IPS-15b (cell line): ENCODE measurements at regions not wholly inside any gene's neighbourhood (a gene's known extent, or its start where the extent isn't known, plus 50 kb on each side); places are given as distances from the start of the nearest gene placed in this dataset.

Experiments
- H3K27me3 ChIP-seq: one replicate; pipeline ENCODE4 v1.6.1; 2013; ENCODE audit warnings: low read length; ENCODE audit not compliant: control insufficient read depth, insufficient read depth
- H3K36me3 ChIP-seq: one replicate; pipeline ENCODE4 v1.6.1; 2013; ENCODE audit warnings: low read length; ENCODE audit not compliant: control insufficient read depth, insufficient read depth
- H3K4me1 ChIP-seq: one replicate; pipeline ENCODE4 v1.6.1; 2013; ENCODE audit warnings: mild to moderate bottlenecking, low read length; ENCODE audit not compliant: control insufficient read depth, insufficient read depth
- H3K4me3 ChIP-seq: one replicate; pipeline ENCODE4 v1.5.1; 2013; ENCODE audit warnings: low read depth, low read length
- H3K9ac ChIP-seq: one replicate; pipeline ENCODE4 v1.6.1; 2013; ENCODE audit warnings: low read depth, mild to moderate bottlenecking, low read length
- H3K9me3 ChIP-seq: one replicate; pipeline ENCODE4 v1.6.1; 2013; ENCODE audit warnings: mild to moderate bottlenecking, low read length; ENCODE audit not compliant: control insufficient read depth, insufficient read depth

DNA sequence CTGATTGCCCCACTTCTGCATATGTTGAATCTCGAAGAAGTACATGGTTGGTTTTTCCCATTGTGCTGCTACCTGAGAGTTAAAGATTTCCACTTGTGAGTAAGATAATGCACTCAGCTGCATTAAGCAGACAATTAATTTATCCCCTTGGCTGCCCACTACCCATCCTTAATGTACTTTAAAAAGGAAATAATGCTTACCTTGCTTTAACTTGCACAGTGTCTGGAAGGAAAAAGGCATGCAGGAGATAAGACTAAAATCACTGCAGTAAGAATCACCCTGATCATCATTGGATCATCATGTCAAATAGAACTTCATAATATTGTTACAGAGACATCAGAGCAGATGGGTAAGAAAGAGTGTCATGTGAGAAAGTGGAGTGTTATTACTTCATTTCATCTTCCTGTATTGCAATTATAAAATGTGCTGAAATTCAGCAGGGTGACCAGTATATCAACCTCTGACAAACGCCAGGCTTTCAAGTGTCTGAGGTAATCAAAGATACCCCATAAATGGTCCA is 207.3 kb upstream of the PIK3C3 start:
- no peaks in the 10 kb centered on the region for H3K27me3 ChIP-seq
- no peaks in the 10 kb centered on the region for H3K36me3 ChIP-seq
- H3K4me3 ChIP-seq = no peak overlapping the region
- peaks cover 14% of the 10 kb centered on the region for H3K4me1 ChIP-seq
- no peak overlapping the region for H3K9ac ChIP-seq
- no peaks in the 10 kb centered on the region for H3K9me3 ChIP-seq

DNA sequence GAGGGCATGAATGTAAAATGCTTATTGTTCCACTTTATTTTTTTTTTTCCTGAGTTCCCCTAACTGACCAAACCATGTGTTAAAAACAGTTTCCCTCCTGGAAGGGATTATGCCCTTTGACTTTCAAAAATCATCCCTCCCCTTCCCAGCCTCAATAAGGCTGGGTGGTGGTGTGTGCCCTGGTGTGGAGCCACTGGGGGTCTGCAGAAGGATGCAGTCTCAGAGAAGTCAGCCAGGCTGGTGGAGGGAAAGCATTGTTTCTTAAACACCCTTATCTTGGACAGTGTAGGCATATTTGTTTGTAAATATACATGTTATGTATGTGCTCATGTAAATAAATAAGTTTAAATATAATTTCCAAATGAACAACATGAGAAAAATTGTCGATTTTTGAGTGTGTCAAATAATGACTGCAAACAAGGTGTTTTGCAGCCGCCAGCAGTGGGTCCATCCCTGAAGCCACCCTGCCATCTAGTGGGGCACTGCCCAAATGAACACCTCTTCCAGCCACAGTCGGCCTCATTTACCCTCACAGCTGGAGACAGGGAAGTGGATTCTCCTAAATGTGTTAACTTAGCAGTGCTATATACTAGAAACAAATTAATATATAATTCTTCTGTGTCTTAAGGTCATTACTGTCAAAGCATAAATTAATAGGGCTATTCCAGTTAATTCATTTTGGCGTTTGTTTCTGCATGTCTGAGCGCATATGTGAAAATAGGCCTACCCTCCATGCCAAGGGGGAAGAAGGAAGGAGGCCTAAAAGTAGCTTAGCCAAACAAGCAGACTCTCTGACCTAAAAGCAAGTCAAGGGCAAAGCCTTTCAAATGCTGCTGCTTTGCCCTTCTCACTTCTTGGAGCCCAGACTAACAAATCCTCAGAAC is 209.6 kb upstream of the PIK3C3 start:
- no peaks in the 10 kb centered on the region for H3K27me3 ChIP-seq
- H3K9ac ChIP-seq = no peak overlapping the region
- H3K4me3 ChIP-seq = no peak overlapping the region
- no peaks in the 10 kb centered on the region for H3K36me3 ChIP-seq
- H3K9me3 ChIP-seq = no peaks in the 10 kb centered on the region
- peaks cover 14% of the 10 kb centered on the region for H3K4me1 ChIP-seq

DNA sequence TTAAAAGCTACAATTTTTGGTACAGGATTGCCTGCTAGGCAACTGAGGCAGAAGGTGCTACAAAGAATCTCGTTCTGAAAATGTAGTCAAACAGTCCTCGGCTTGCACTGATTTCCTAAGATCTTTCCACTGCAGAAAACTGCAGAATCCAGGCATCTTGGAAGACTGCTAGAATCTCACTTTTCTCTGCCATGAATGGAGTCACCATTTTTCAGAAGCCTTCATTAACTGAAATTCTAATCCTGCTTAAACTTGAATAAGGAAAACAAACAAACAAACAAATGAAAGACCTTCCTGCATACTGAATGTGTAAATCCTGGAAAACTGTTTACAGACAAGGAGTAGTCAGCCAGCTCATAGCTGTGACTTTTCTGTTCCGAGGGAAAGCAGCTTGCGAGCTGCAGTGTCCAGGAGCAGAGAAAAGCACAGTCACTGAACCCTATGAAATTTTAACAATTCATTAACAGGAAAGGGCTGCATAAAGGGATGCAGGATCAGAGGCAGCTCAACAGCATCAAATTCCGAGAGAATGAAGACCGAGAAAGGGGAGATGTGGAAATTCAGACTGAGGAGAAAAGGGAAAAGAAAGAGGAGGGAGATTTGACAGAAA is 210.5 kb upstream of the PIK3C3 start:
- Histone ChIP-seq H3K4me1 (peaks cover 14% of the 10 kb centered on the region), H3K36me3 (no peaks in the 10 kb centered on the region), H3K27me3 (no peaks in the 10 kb centered on the region), H3K4me3 (no peak overlapping the region), H3K9me3 (no peaks in the 10 kb centered on the region), H3K9ac (no peak overlapping the region)

DNA sequence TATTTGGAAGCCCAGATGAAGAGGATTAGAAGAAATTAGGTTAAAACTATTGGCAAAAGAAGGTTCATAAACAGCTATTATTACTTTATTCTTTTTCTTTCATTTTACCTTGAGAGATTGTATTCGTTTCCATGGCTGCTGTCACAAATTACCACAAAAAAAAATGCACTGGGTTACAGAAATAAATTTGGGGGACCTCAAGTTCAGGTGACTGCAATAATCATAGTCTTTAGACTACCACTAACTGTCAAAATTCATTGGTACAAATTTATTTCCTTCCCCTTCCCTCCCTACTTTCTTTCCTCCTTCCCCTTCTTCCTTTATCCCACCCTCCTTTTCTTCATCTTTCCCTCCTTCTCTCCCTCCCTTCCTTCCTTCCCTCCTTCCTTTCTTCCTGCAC is 217.8 kb upstream of the PIK3C3 start:
- Histone ChIP-seq H3K4me3 (no peak overlapping the region), H3K36me3 (no peaks in the 10 kb centered on the region), H3K27me3 (no peaks in the 10 kb centered on the region), H3K4me1 (no peaks in the 10 kb centered on the region), H3K9me3 (no peaks in the 10 kb centered on the region), H3K9ac (no peak overlapping the region)

DNA sequence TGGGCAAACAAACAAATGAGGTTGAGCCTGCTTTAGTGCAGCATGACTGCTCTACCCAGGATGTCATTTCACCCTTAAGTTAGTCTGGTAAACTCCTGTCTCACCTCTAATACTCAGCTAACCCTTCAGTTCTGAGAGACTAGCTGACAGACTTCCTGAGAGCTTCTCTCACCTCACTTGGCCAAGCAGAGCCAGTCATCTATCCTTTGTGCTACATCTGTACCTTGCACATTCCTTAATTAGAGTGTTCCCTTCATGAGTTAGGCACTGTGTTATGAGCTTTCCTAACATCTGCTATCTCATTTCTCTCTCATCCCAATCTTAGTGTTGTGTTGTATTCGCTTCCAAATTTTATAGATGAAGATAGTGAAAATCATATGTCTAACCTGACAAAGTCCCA is 220.1 kb upstream of the PIK3C3 start:
- Histone ChIP-seq H3K4me3 (no peak overlapping the region), H3K36me3 (no peaks in the 10 kb centered on the region), H3K9me3 (no peaks in the 10 kb centered on the region), H3K27me3 (no peaks in the 10 kb centered on the region), H3K4me1 (no peaks in the 10 kb centered on the region), H3K9ac (no peak overlapping the region)

DNA sequence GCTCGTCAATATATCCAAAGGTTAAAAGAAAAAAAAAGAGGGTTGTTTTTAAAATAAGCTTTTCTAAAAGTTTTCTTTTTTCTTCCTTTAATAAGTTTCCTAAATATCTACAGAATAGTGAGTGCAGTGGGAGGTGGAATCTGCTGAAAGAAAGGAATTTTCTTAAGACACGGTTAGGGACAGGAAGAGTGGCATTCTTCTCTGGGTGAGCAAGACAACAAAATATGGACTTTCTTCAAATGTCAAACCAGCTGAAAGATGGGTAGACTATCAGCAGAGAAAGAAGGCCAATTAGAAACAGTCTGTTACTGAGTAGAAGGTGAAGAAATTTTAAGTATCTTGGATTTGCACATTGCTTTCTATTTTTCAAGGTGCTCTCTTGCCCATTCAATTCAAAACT is 222.7 kb upstream of the PIK3C3 start:
- Histone ChIP-seq H3K27me3 (no peaks in the 10 kb centered on the region), H3K4me1 (no peaks in the 10 kb centered on the region), H3K9me3 (no peaks in the 10 kb centered on the region), H3K9ac (no peak overlapping the region), H3K36me3 (no peaks in the 10 kb centered on the region), H3K4me3 (no peak overlapping the region)

DNA sequence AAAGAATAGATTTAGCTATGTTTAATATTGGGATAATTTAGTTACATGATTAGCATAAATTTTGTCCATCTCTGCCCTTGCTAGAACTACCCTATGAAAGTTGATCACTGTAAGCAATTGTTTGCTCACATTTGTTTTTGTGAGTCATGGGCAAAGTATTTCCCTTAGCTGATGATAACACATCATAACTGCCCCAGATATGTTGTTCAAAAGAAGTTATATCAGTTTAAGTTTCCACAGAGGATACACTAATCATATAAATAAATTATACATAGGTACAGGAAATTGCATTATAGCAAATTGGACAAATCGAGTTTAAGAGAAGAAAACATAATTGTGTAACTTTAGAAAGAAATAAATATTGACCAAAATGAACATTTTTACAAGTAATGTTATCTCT is 223.2 kb upstream of the PIK3C3 start:
- no peak overlapping the region for H3K9ac ChIP-seq
- H3K4me1 ChIP-seq = no peaks in the 10 kb centered on the region
- no peaks in the 10 kb centered on the region for H3K27me3 ChIP-seq
- no peaks in the 10 kb centered on the region for H3K36me3 ChIP-seq
- H3K9me3 ChIP-seq = no peaks in the 10 kb centered on the region
- H3K4me3 ChIP-seq = no peak overlapping the region

DNA sequence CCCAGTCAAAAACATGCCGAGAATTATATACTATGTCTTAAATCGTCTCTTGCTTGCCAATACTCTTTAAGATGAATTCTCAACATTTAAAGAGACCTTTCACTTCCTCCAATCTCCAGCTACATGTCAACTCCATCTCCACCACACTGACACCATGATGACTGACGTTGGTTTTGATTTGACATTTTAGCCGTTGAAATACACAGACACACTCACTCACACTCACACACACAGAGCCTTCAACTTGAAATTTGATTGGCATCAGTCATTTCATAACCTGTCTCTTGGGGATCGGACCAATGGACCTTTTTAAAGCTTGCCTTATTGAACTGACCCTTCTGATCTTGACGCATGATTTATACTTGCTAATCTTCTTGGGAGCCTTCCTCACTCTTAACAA is 230.8 kb upstream of the PIK3C3 start:
- Histone ChIP-seq H3K9ac (no peak overlapping the region), H3K9me3 (no peaks in the 10 kb centered on the region), H3K36me3 (no peaks in the 10 kb centered on the region), H3K27me3 (no peaks in the 10 kb centered on the region), H3K4me3 (no peak overlapping the region), H3K4me1 (no peaks in the 10 kb centered on the region)

DNA sequence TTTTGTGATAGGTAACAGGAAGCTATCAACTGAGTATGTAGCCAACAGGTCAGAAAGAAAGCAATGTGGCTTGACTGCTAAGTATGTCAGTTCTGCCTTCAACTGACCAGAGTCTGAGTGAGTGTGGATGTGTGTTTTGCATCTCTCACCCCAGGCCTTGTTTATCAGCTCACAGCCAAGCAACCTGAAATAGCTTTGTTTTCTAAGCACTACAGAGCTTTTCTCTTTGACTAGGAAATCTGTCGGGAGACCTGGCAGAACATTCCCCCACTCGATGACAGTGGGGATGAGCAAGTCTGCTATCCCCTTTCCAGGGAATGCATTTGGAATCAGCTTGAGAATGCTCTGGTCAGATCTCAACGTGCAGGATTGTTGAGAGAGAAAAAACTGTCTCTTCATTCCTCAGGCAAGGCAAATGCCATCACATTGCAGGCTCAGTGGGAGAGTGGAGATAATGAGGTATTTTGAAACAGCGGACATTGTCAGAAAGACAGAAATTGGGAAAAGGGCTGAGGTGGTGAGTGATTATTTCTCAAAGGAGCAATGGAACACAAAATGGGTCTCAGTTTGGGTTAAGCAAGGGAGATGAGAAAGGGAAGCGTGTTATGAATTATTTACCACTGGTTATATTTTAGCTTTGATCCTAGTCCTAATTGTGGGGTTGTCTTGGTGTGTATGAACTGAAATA is 233.8 kb upstream of the PIK3C3 start:
- Histone ChIP-seq H3K4me3 (no peak overlapping the region), H3K4me1 (no peaks in the 10 kb centered on the region), H3K27me3 (no peaks in the 10 kb centered on the region), H3K9ac (no peak overlapping the region), H3K36me3 (no peaks in the 10 kb centered on the region), H3K9me3 (no peaks in the 10 kb centered on the region)

DNA sequence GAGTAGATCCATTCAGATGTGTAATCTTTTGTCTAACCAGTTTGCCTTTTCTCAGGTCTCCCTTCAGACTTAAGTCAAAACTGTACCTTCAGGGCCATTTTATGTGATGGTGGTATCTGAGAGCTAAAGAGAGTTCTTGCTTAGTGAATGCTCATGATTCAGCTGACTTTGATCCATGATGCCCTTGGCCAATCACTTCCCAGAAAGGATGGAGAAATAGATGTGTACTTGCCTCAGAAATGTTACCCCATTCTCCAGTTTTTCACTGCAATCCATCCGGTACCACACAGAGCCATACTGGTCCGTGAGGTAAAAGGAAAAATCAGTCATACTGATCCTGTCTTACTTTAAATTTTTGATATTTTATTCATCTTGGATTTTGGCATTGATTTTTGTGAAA is 234.8 kb upstream of the PIK3C3 start:
- Histone ChIP-seq H3K4me1 (no peaks in the 10 kb centered on the region), H3K4me3 (no peak overlapping the region), H3K36me3 (no peaks in the 10 kb centered on the region), H3K9ac (no peak overlapping the region), H3K27me3 (no peaks in the 10 kb centered on the region), H3K9me3 (no peaks in the 10 kb centered on the region)

DNA sequence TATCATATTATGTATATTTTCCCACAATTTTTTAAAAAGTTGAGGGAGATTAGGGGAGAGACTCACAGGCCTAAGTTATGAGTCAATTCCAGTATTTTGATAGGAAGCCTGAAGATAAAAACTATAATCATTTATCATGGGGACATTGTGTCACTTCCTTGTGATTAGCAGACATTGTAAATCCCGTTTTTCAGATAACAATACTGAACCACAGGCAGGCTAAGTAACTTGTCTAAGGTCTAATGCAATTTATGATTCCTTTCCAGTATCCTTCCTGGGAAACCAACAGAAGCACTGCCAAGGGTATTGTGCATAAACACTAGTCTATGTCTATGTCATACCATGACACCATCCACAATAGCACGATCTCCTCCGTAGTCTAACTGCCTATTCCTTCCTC is 235.2 kb upstream of the PIK3C3 start:
- H3K4me1 ChIP-seq = no peaks in the 10 kb centered on the region

More for the DNA sequence above, 235.2 kb upstream of the PIK3C3 start:
- Histone ChIP-seq H3K9me3 (no peaks in the 10 kb centered on the region), H3K36me3 (no peaks in the 10 kb centered on the region), H3K27me3 (no peaks in the 10 kb centered on the region), H3K9ac (no peak overlapping the region), H3K4me3 (no peak overlapping the region)
